ENCODE measurements at regions not wholly inside any gene's neighbourhood (a gene's known extent, or its start where the extent isn't known, plus 50 kb on each side); places are given as distances from the start of the nearest gene placed in this dataset.
"Not testable (repeated sequence)": the region's sequence is repeated elsewhere in the genome, so short reads cannot be mapped to it uniquely, and the experiment has no call there.

GRCh38 chr1:68791800-68792199, 294.9 kb upstream of the DEPDC1 start:
- DNase-seq, result no peak

GRCh38 chr1:68795956-68796355, 299.1 kb upstream of the DEPDC1 start:
- no peak for DNase-seq

GRCh38 chr1:68796888-68797287, 300.0 kb upstream of the DEPDC1 start:
- no peak for DNase-seq

GRCh38 chr1:68798071-68798470, 301.2 kb upstream of the DEPDC1 start:
- no peak for DNase-seq

- no peak for DNase-seq
These were observed 302.2 kb upstream of the DEPDC1 start for GRCh38 chr1:68799096-68799495.

GRCh38 chr1:68800182-68800581, 303.3 kb upstream of the DEPDC1 start:
- DNase-seq, result no peak

- no peak for DNase-seq
These were observed 304.6 kb upstream of the DEPDC1 start for GRCh38 chr1:68801440-68801839.

- no peak for DNase-seq
These were observed 308.3 kb upstream of the DEPDC1 start for GRCh38 chr1:68805097-68805641.

- DNase-seq, result no peak
These were observed 311.5 kb upstream of the DEPDC1 start for GRCh38 chr1:68808351-68808750.

GRCh38 chr1:68811806-68812205, 314.9 kb upstream of the DEPDC1 start:
- DNase-seq, result no peak

GRCh38 chr1:68812333-68812732, 315.5 kb upstream of the DEPDC1 start:
- DNase-seq, result no peak

- no peak for DNase-seq
These were observed 317.2 kb upstream of the DEPDC1 start for GRCh38 chr1:68814067-68814466.

- DNase-seq, result no peak
These were observed 318.8 kb upstream of the DEPDC1 start for GRCh38 chr1:68815632-68816031.

- not testable (repeated sequence) for DNase-seq
These were observed 320.8 kb upstream of the DEPDC1 start for GRCh38 chr1:68817505-68818210.

- no peak for DNase-seq
These were observed 322.4 kb upstream of the DEPDC1 start for GRCh38 chr1:68819190-68819829.

GRCh38 chr1:68820151-68820550, 323.3 kb upstream of the DEPDC1 start:
- DNase-seq, result no peak

- DNase-seq, result no peak
These were observed 330.0 kb upstream of the DEPDC1 start for GRCh38 chr1:68826836-68827235.

GRCh38 chr1:68827261-68827660, 330.4 kb upstream of the DEPDC1 start:
- DNase-seq, result no peak

GRCh38 chr1:68828013-68828412, 331.1 kb upstream of the DEPDC1 start:
- no peak for DNase-seq

GRCh38 chr1:68831281-68831680, 334.4 kb upstream of the DEPDC1 start:
- DNase-seq, result no peak

- no peak for DNase-seq
These were observed 351.1 kb upstream of the DEPDC1 start for GRCh38 chr1:68848017-68848416.

- DNase-seq, result no peak
These were observed 371.7 kb upstream of the DEPDC1 start for GRCh38 chr1:68868606-68869005.

GRCh38 chr1:68873144-68873543, 376.3 kb upstream of the DEPDC1 start:
- no peak for DNase-seq

Measured in bone marrow (tissue), 2 donors.